DOHH2 (cell line): ENCODE measurements at regions not wholly inside any gene's neighbourhood (a gene's known extent, or its start where the extent isn't known, plus 50 kb on each side); places are given as distances from the start of the nearest gene placed in this dataset.
A peak's percentile ranks its signal among the peaks of the same experiment; 100 is the strongest.

Source experiments
- H3F3A ChIP-seq: fragments of 200-600 bp; sonication (generic), shearing (Covaris generic); 2 replicates; pipeline ENCODE4 v1.6.0; 2016; ENCODE audit warnings: antibody characterized with exemption, mild to moderate bottlenecking; ENCODE audit not compliant: control insufficient read depth, insufficient read depth
- H3K27ac ChIP-seq: fragments of 200-600 bp; sonication (generic); 2 replicates; pipeline ENCODE4 v1.5.1; 2014; ENCODE audit warnings: low read depth, mild to moderate bottlenecking, low read length, moderate library complexity
- H3K27me3 ChIP-seq: fragments of 200-600 bp; sonication (generic); 2 replicates; pipeline ENCODE4 v1.6.1; 2014; ENCODE audit warnings: mild to moderate bottlenecking, low read length, mixed read lengths; ENCODE audit not compliant: control insufficient read depth
- H3K36me3 ChIP-seq: fragments of 200-600 bp; sonication (generic); 2 replicates; pipeline ENCODE4 v1.6.1; 2014; ENCODE audit warnings: mild to moderate bottlenecking, low read length, moderate library complexity, mixed read lengths; ENCODE audit not compliant: control insufficient read depth
- H3K4me1 ChIP-seq: fragments of 200-600 bp; sonication (generic); 2 replicates; pipeline ENCODE4 v1.6.1; 2014; ENCODE audit warnings: mild to moderate bottlenecking, low read length, mixed read lengths; ENCODE audit not compliant: control insufficient read depth
- H3K4me2 ChIP-seq: fragments of 200-600 bp; sonication (generic); 2 replicates; pipeline ENCODE4 v1.6.0; 2014; ENCODE audit warnings: mild to moderate bottlenecking, low read length, moderate library complexity
- H3K4me3 ChIP-seq: fragments of 200-600 bp; sonication (generic); 2 replicates; pipeline ENCODE4 v1.5.1; 2014; ENCODE audit warnings: mild to moderate bottlenecking, low read length, mixed read lengths
- H3K79me2 ChIP-seq: fragments of 200-600 bp; sonication (generic); 2 replicates; pipeline ENCODE4 v1.6.1; 2014; ENCODE audit warnings: mild to moderate bottlenecking, low read length, mixed read lengths; ENCODE audit not compliant: control insufficient read depth
- H3K9me2 ChIP-seq: fragments of 200-600 bp; sonication (generic); replicated peaks from 2 replicates; pipeline ENCODE4 v1.6.1; 2014; ENCODE audit warnings: mild to moderate bottlenecking, low read length, mixed read lengths; ENCODE audit not compliant: control insufficient read depth
- H3K9me3 ChIP-seq: fragments of 200-600 bp; sonication (generic); 2 replicates; pipeline ENCODE4 v1.6.1; 2014; ENCODE audit warnings: antibody characterized with exemption, low read length, mixed read lengths; ENCODE audit not compliant: control insufficient read depth, insufficient read depth
- H4K20me1 ChIP-seq: fragments of 200-600 bp; sonication (generic); 2 replicates; pipeline ENCODE4 v1.6.0; 2014; ENCODE audit warnings: low read depth, mild to moderate bottlenecking, antibody characterized with exemption, low read length, moderate library complexity; ENCODE audit not compliant: control insufficient read depth, insufficient read depth
- EZH2phosphoT487 ChIP-seq: fragments of 200-600 bp; sonication (generic); IDR thresholded peaks from 2 replicates; pipeline ENCODE4 v1.6.1; 2017; ENCODE audit warnings: borderline replicate concordance, mild to moderate bottlenecking, antibody characterized with exemption, low read length, moderate library complexity, mixed read lengths
- TF ChIP-seq, protein P1 (sequence below): fragments of 200-600 bp; sonication (generic); IDR thresholded peaks from one replicate; pipeline ENCODE4 v1.5.1; 2014; ENCODE audit warnings: antibody characterized with exemption, mild to moderate bottlenecking, low read depth, low read length; ENCODE audit not compliant: poor library complexity, severe bottlenecking

GRCh38 chr14:71492346-71492745 is 439.9 kb upstream of the RGS6 start:
- H3K9me3 ChIP-seq, result no peaks in the 10 kb centered on the region
- no peak for TF ChIP-seq EZH2phosphoT487
- TF ChIP-seq, protein P1, sequence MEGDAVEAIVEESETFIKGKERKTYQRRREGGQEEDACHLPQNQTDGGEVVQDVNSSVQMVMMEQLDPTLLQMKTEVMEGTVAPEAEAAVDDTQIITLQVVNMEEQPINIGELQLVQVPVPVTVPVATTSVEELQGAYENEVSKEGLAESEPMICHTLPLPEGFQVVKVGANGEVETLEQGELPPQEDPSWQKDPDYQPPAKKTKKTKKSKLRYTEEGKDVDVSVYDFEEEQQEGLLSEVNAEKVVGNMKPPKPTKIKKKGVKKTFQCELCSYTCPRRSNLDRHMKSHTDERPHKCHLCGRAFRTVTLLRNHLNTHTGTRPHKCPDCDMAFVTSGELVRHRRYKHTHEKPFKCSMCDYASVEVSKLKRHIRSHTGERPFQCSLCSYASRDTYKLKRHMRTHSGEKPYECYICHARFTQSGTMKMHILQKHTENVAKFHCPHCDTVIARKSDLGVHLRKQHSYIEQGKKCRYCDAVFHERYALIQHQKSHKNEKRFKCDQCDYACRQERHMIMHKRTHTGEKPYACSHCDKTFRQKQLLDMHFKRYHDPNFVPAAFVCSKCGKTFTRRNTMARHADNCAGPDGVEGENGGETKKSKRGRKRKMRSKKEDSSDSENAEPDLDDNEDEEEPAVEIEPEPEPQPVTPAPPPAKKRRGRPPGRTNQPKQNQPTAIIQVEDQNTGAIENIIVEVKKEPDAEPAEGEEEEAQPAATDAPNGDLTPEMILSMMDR, result no peak

GRCh38 chr14:71497645-71498086 is 434.6 kb upstream of the RGS6 start:
- Histone ChIP-seq H3K27me3 (no peaks in the 10 kb centered on the region), H3K4me3 (no peak overlapping the region), H3K27ac (no peak overlapping the region), H3K36me3 (no peaks in the 10 kb centered on the region), H3K79me2 (peaks cover 9% of the 10 kb centered on the region), H4K20me1 (no peaks in the 10 kb centered on the region), H3K9me3 (no peaks in the 10 kb centered on the region), H3K4me2 (no peak overlapping the region), H3K9me2 (no peaks in the 10 kb centered on the region), H3K4me1 (peaks cover 30% of the 10 kb centered on the region), H3F3A (no peaks in the 10 kb centered on the region)
- TF ChIP-seq, protein P1, result no peak
- no peak for TF ChIP-seq EZH2phosphoT487

More at GRCh38 chr14:71492346-71492745, 439.9 kb upstream of the RGS6 start:
- H3K4me3 ChIP-seq, result no peak overlapping the region
- H4K20me1 ChIP-seq, result no peaks in the 10 kb centered on the region
- no peaks in the 10 kb centered on the region for H3K27me3 ChIP-seq
- H3K4me1 ChIP-seq, result peaks cover 1% of the 10 kb centered on the region
- no peaks in the 10 kb centered on the region for H3F3A ChIP-seq
- no peaks in the 10 kb centered on the region for H3K9me2 ChIP-seq
- no peak overlapping the region for H3K4me2 ChIP-seq
- H3K27ac ChIP-seq, result no peak overlapping the region
- H3K36me3 ChIP-seq, result no peaks in the 10 kb centered on the region
- H3K79me2 ChIP-seq, result peaks cover 5% of the 10 kb centered on the region

- Histone ChIP-seq H3K4me1 (peaks cover 30% of the 10 kb centered on the region), H3F3A (no peaks in the 10 kb centered on the region), H3K27me3 (no peaks in the 10 kb centered on the region), H3K4me2 (no peak overlapping the region; the same call in 1 of the 2 replicates), H4K20me1 (no peaks in the 10 kb centered on the region), H3K9me3 (no peaks in the 10 kb centered on the region), H3K27ac (no peak overlapping the region), H3K36me3 (no peaks in the 10 kb centered on the region), H3K79me2 (peaks cover 9% of the 10 kb centered on the region), H3K9me2 (no peaks in the 10 kb centered on the region), H3K4me3 (no peak overlapping the region)
- no peak for TF ChIP-seq EZH2phosphoT487
- TF ChIP-seq, protein P1, result no peak
Observed at GRCh38 chr14:71498212-71498611, 434.0 kb upstream of the RGS6 start.

DNA sequence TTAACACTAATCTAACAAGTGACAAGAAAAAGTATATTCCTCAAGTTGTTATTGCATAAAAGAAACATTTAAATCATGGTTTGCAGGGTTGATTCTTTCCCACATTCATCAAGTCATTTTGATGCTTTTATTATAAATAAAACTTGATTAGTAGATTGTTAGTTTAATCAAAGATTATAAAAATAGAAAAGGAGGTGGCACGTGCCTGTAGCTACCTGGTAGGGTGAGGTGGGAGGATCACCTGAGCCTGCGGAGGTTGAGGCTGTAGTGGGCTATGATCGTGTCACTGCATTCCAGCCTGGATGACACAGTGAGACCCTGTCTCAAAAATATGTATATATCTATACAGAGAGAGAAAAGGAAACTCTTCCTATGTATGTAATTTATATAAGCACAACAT is 433.2 kb upstream of the RGS6 start:
- Histone ChIP-seq H3K9me2 (no peaks in the 10 kb centered on the region), H3K4me2 (peak overlapping the region; percentile 35), H3F3A (no peaks in the 10 kb centered on the region), H3K27ac (no peak overlapping the region), H4K20me1 (no peaks in the 10 kb centered on the region), H3K9me3 (no peaks in the 10 kb centered on the region), H3K4me3 (peak overlapping the region; percentile 16; the same call in 1 of the 2 replicates), H3K27me3 (no peaks in the 10 kb centered on the region), H3K36me3 (no peaks in the 10 kb centered on the region), H3K79me2 (peaks cover 9% of the 10 kb centered on the region), H3K4me1 (peaks cover 30% of the 10 kb centered on the region)
- TF ChIP-seq EZH2phosphoT487, result no peak
- TF ChIP-seq, protein P1, result no peak
